G401 (cell line): ENCODE measurements at regions not wholly inside any gene's neighbourhood (a gene's known extent, or its start where the extent isn't known, plus 50 kb on each side); places are given as distances from the start of the nearest gene placed in this dataset.
A peak's percentile ranks its signal among the peaks of the same experiment; 100 is the strongest.
"Not testable (repeated sequence)": the region's sequence is repeated elsewhere in the genome, so short reads cannot be mapped to it uniquely, and the experiment has no call there.

Experiments
- DNase-seq: peaks from one replicate; pipeline ENCODE4 v3.0.0-alpha.2; 2015; ENCODE audit warnings: low spot score
- in situ Hi-C: cut with HindIII; loops from 2 replicates; pipeline ENCODE4 v1.10.0; 2016; ENCODE audit warnings: low sequenced_read_pairs, mixed read lengths

DNA sequence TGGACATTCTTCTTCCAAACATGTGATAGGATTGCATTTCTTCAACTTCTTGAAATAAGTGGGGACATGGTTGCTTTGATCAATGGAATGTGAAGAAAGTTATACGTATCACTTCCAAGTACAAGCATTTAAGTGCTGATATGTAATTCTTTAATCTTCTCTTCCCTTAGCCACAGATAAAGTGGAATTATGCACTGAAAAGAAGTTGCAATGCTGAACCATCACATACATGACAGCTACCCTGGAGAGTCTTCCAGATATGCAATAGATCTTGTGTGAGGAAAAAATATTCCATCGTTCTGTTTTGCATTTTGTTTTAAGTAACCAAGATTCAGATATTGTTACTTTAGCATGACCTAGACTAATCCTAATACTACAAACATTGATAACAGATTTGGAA, 674.3 kb downstream of the NSUN3 start:
- DNase-seq: no peak
- in situ Hi-C loops: no loop called here

- DNase-seq: no peak
- in situ Hi-C loops: no loop called here
Observed at GRCh38 chr3:94739420-94739819, 676.6 kb downstream of the NSUN3 start.

- in situ Hi-C loops: no loop called here
- DNase-seq: no peak
Observed at GRCh38 chr3:94758751-94759150, 695.9 kb downstream of the NSUN3 start.

GRCh38 chr3:94772402-94772801, 709.5 kb downstream of the NSUN3 start:
- in situ Hi-C loops: no loop called here
- no peak for DNase-seq

DNA sequence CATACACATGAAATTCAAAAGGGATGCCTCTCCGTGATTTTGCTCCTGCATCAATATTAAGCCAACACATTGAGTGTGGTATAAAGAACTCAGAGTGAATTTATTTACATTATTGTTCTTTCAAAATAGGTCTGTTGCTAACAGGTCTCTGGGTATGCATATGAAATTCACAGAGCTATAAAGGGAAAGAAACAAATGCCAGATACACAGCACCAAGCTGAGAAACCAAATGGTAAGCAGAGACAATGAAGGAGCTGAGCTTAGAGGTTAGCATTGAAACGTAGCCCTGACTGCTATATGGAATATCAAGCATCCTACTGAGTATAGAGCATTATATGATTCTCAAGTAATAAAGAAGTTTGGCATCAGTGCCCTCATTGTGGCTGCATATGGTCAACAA, 712.9 kb downstream of the NSUN3 start:
- in situ Hi-C loops: no loop called here
- DNase-seq: peak; percentile 75

- in situ Hi-C loops: no loop called here
- DNase-seq: peak; percentile 17
Observed at GRCh38 chr3:94776401-94776915, 713.6 kb downstream of the NSUN3 start.

DNA sequence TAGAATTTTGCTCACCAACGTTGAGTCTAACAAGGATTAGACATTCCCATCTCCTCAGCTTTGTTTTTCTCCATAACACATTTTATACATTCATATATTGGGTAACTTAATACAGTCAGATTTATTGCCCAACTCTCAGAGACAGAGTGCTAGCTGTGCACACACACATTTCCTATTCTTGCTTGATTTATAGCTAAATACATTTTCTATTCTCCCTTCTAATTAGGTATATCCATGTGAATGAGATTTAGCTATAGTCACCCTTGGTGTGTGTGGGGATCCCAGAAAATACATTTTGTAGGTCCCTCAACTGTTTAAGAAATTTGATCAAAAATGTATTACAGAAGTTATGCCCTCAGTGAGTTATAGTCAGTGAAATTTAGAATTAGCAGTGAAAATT, 715.4 kb downstream of the NSUN3 start:
- in situ Hi-C loops: no loop called here
- DNase-seq: no peak

DNA sequence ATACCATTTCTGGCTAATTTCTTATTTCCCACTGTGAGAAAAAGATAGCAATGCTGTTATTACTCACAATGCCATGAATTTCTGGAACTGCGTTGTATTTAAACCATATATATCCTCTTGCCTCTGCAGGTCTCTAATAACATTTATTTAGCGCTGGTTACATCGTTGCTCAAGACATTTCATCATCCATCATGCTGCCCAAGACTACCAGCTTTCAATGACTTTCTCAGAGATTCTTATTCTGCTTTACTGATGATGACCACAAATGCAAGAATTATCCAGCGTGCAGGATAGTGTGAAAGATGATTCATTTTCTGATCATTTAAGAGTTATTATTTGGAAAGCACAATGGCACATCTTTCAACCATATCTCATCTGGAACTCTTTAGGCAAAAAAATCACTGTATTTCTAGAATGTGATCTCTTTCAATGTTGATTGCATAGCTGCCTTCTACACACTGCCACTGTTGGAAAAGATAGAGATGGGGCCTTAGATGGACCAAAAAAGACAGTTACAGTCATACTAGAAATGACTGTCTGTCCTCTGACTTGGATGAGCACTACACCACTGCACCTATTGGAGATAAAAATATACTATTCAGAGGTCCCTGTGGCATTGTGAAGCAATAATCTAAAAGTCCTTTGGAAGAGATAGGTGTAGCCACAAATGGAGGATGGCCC, 716.1 kb downstream of the NSUN3 start:
- no peak for DNase-seq
- in situ Hi-C loops: no loop called here

DNA sequence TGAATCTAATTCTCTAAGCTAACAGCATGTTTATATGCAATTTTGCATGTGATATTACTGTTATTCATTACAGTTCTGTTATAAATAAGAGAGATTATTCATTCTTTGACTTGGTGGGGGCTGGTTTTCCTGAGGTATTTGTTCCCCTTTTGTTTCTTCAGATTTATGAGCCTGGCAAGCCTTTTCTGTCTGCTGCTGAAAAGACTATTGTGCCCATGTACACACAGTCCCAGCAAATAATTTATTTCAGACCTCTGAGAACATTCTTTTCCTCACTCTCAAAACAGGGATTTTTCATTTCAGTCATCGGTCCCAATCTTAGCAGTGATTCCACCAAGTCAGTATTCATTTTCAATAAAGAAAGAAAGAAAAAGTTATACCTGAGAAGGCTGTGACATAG, 716.8 kb downstream of the NSUN3 start:
- no peak for DNase-seq
- in situ Hi-C loops: no loop called here

DNA sequence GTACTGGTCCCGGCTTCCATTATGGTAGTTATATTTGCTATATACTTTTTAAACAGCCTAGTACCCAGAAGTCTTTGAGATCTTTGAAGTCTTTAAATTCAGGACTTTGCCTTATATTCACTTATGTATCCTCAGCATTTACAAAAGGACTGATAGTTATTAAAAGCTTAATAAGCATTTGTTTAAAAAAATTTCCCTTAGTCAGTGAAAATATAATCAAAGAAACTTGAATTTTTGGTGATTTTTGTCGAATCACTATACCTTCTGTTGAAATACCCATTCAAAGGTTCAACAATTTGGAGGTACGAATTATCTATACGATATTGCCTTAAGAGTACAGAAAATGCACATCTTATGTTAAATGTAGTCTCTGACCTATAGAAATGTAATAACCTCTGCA, 721.4 kb downstream of the NSUN3 start:
- in situ Hi-C loops: no loop called here
- no peak for DNase-seq

- no peak for DNase-seq
- in situ Hi-C loops: no loop called here
Observed at GRCh38 chr3:94787066-94787465, 724.2 kb downstream of the NSUN3 start.

- in situ Hi-C loops: no loop called here
- DNase-seq: no peak
Observed at GRCh38 chr3:94787734-94788270, 724.9 kb downstream of the NSUN3 start.

GRCh38 chr3:94794563-94794962, 731.7 kb downstream of the NSUN3 start:
- in situ Hi-C loops: no loop called here
- no peak for DNase-seq

DNA sequence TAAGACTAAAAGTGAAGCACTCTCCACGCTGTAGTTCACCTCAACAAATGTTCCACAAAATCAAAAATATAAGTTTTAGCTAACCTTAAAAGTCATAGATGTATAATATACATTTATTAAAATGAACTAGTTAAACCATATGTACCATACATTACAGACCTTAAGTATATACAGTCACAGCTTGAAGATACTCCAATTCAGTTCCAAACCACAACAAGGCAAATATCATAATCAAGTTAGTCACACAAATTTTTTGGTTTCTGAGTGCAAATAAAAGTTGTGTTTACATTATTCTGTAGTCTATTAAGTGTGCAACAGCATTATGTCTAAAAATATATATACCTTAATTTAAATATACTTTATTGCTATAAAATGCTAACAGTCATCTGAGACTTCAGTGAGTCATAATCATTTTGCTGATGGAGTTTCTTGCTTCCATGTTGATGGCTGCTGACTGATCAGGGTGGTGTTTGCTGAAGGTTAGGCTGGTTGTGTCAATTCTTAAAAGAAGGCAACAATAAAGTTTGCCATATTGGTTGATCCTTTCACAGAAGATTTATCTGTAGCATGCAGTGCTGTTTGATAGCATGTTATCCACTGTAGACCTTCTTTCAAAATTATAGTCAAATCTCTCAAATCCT, 736.7 kb downstream of the NSUN3 start:
- DNase-seq: no peak
- in situ Hi-C loops: no loop called here

DNA sequence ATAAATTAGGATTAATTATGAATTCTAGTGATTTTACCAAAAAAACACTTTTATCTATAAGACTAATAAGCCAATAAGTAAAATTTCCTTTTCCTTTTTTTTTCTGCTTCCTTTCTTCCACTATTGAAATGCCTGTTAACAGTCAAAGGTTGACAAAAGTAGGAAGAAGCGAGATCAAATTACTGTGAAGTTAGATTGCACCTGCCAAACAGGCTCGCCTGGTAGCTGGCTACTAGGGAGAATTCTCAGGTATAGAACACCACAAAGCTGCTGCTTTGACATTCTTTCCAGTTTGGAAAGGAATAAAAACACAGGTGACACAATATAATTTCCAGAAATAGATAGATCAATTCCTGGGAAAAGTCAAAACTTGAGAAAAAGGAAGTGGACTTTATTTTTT, 749.0 kb downstream of the NSUN3 start:
- in situ Hi-C loops: no loop called here
- DNase-seq: no peak

- in situ Hi-C loops: no loop called here
- DNase-seq: peak; percentile 8
Observed at GRCh38 chr3:94821241-94821640, 758.4 kb downstream of the NSUN3 start.

DNA sequence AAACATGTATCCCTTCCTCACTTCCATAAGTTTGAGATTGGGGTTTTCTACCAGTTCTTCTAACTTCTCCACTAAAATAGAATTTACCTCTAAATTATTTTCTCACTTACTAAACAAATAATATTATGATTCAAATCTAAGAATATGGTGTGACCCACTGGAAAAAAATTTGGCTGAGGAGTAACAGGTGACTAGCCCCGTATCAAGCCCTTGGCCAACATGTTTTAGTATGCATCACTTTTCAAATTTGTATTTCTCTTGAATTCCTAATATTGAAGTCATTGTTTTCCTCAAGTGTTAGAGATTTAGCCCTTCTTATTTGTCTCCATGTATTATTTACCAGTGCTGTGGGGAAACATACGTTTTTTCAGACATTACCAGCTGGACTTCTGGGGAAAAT, 759.4 kb downstream of the NSUN3 start:
- DNase-seq: no peak
- in situ Hi-C loops: no loop called here

- DNase-seq, in situ Hi-C loops: not testable (repeated sequence)
Observed at GRCh38 chr3:94846251-94846650, 783.4 kb downstream of the NSUN3 start.

- DNase-seq: no peak
- in situ Hi-C loops: no loop called here
Observed at GRCh38 chr3:94862703-94863102, 799.8 kb downstream of the NSUN3 start.

- in situ Hi-C loops: no loop called here
Observed at GRCh38 chr3:94869059-94869547, 806.2 kb downstream of the NSUN3 start.

GRCh38 chr3:94873751-94874150, 810.9 kb downstream of the NSUN3 start:
- DNase-seq: no peak
- in situ Hi-C loops: no loop called here

More at GRCh38 chr3:94869059-94869547, 806.2 kb downstream of the NSUN3 start:
- DNase-seq: no peak
